Stimulated activated CD8-positive, alpha-beta memory T cell treated with anti-CD3 and anti-CD28 coated beads, Interleukin-7, amount 100 ng/mL, for 48 hours (primary cell): ENCODE measurements at regions not wholly inside any gene's neighbourhood (a gene's known extent, or its start where the extent isn't known, plus 50 kb on each side); places are given as distances from the start of the nearest gene placed in this dataset.

Experiments
- DNase-seq, 2 donors: peaks; one replicate each; pipeline ENCODE4 v3.0.0-alpha.2; 2020; ENCODE audit warnings: low read depth in 1 of 2; ENCODE audit errors: extremely low read depth in 1 of 2

DNA sequence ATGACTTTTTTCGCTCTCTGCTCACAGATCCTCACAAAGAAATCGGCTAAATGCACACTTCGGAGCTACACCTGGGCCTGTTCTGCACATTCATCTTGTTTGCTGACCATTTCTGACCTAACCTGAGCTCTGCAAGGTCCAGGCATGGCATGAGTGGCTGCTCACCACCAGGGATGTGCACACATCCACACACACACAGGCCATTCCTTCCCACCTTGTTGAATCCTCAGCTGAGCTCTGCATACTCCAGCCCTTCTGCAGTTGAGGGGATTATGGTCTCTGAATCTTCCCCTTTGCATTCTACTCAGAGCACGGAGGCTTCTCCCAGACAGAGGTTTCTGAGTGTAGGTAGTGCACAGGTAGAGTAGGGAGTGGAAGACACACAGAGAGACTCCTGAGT lies 411.9 kb upstream of the B3GAT1 start:
- no peak for DNase-seq

GRCh38 chr11:134822897-134823296 lies 410.9 kb upstream of the B3GAT1 start:
- no peak for DNase-seq

DNA sequence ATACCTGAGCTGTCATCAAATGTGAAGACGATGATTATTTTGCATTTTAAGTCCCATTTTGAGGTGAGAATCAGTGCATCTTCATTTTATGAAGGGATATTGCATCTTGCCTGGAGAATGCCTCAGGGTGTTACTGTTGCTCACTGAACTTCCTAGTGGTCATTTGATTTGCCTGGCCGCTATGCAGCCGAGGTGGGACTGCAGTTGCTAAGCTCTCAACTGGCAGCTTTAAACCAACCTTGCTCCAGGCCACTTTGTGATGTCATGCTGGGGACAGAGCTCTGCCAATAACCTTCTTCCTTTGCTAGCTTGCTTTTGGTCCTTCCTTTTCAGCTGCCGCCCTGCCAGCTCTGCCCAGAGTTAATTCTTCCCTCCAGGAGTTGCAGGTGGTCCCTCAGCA lies 409.4 kb upstream of the B3GAT1 start:
- no peak for DNase-seq

DNA sequence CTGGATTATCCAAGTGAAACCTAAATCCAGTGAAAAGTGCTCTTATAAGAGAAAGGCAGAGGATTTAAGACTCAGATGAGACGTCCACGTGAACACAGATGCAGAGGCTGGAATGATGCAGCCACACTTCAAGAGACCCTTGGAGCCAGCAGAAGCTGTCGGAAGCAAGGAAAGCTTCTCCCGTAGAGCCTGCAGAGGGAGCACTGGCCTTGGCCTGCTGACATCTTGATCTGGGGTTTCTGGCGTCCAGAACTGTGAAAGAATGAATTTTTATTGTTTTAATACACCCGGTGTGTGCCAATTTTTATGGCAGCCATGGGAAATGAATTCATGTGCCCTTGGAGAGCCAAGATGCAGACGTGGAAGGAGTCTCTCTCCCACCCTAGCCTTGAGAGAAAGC lies 407.0 kb upstream of the B3GAT1 start:
- DNase-seq = no peak

DNA sequence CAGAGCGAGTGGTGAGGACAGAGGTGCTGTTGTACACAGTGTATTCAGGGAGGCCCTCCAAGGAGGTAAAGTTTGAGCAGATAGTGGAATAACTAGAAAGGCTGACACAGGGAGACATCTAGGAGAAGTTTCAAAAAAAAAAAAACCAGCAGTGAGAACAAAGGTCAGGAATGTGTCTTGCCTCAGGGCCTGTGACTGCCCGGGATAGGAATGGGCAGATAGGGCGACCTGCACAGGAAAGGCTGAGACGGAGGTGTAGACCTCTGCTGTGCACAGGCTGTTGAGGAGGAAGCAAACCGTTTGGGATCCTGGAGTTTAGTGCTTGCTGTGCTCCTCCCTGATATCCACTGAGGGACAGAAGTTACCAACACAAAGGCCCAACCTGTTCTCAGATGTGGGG lies 406.5 kb upstream of the B3GAT1 start:
- no peak for DNase-seq

- DNase-seq = no peak
These were observed 403.4 kb upstream of the B3GAT1 start for GRCh38 chr11:134815404-134815803.

- no peak for DNase-seq
These were observed 396.0 kb upstream of the B3GAT1 start for GRCh38 chr11:134807997-134808396.

- no peak for DNase-seq
These were observed 390.6 kb upstream of the B3GAT1 start for GRCh38 chr11:134802598-134802997.

GRCh38 chr11:134802116-134802515 lies 390.1 kb upstream of the B3GAT1 start:
- no peak for DNase-seq

DNA sequence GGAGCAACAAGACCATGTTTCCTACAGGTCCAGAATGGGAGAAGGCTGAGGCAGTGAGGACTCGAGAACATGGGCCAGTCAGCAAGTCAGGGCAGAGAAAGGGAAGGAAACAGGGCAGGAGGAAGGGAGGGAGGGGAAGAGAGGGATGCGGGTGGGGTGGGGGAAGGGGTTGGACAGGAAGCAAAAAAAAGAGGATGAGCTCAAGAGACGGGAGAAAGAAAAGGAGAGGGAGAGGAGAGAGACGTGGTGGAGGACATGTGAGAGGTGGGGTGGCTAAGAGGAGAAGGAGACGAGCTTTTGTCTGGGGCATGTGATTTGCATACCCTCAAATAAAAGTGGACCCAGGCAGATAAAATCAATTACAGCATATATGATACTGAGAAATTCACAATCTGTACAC lies 389.5 kb upstream of the B3GAT1 start:
- no peak for DNase-seq

DNA sequence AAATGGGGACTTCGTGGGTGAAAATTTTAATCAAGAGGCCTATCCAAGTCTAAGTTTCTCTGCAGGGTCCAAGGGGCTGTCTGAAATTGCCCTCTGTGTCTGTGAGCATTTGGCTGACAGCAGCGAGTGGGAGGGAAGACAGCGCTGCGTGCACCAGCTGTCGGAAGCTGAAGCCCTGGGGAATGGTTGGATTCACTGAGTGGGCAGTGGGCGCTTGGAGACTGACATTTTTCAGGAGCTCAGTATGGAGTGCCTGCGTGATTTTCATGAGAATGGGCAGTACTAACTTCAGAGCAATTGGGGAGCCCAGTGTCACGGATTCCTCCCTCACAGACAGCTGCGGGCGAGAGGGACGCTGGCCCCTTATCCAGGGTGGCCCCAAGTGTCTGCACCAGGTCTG lies 388.8 kb upstream of the B3GAT1 start:
- no peak for DNase-seq

GRCh38 chr11:134800130-134800529 lies 388.1 kb upstream of the B3GAT1 start:
- DNase-seq = no peak

GRCh38 chr11:134799386-134799785 lies 387.3 kb upstream of the B3GAT1 start:
- no peak for DNase-seq

GRCh38 chr11:134797411-134798089 lies 385.5 kb upstream of the B3GAT1 start:
- DNase-seq = no peak

DNA sequence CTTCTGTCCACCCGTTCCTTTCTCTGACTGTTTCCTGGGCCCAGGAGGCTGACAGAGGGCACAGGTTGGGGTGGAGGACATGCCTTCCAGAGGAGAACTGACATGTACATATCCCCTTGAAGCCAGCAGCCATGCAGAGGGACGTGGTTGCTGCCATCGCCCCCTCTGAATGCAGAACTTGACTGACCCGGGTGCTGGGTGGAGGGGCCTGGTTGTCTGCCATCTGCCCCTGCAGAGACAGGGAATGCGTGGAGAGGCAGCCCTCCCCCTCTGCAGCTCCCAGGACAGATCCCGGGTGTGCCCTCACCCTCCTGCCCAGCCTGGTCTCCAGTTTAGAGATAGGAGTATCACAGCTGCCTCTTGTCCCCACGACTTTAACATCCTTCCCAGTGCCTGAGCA lies 383.0 kb upstream of the B3GAT1 start:
- DNase-seq = no peak

GRCh38 chr11:134794192-134794591 lies 382.1 kb upstream of the B3GAT1 start:
- DNase-seq = no peak

DNA sequence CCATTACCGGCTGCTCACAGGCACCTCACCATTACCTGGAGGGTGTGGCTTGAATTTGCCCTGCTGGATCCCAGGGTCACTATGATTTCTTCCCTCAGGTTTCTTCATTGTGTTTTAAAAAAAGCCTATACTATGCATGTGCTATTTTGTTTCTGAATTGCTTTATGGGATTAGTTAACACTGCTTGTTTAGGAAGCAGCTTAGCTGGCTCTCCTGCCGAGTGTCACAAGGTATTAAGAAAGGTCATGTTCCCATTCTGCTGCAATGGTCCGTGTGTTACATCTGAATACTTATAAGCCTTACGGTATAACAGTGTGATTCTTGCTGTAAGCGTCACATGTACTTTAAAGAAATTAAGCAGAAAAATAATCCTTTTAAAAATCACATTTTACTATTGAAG lies 380.6 kb upstream of the B3GAT1 start:
- DNase-seq = no peak

- DNase-seq = no peak
These were observed 380.0 kb upstream of the B3GAT1 start for GRCh38 chr11:134792044-134792443.

DNA sequence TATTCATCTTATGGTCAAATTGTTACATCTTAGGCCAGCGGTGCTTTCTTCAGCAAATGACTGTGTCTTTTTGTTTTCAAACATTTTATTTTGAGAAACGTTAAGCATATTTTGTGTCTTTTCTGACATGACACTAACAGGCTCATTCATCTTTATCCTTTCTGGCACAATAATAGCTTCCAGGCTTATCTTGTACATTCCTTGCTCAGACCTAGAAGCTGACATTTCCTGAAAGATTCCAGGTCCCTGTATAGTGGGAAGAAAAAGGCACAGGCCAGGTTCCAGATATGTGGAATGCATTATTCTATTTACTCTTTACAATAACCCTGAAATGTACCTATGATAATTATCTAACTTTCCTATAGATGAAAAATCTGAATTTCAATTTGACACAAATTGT lies 379.1 kb upstream of the B3GAT1 start:
- no peak for DNase-seq

DNA sequence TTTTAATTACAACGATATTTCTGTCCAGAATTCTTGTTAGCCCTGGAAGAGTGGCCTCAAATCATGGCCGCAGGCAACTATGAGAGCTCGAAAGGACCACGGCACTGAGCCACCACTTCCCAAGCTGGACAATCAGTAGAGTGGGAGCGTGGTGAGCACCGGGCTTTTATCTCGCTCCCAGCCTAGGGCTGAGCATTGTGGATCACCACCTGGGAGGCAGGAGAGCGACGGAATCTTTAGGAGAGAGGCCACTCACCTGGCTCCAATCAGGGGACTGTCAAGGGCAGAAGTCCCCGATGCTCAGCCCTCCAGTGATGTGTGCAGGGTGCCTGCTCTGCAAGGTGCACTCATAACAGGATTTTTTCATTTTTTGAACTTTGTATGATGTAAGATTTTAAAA lies 377.1 kb upstream of the B3GAT1 start:
- DNase-seq = no peak

DNA sequence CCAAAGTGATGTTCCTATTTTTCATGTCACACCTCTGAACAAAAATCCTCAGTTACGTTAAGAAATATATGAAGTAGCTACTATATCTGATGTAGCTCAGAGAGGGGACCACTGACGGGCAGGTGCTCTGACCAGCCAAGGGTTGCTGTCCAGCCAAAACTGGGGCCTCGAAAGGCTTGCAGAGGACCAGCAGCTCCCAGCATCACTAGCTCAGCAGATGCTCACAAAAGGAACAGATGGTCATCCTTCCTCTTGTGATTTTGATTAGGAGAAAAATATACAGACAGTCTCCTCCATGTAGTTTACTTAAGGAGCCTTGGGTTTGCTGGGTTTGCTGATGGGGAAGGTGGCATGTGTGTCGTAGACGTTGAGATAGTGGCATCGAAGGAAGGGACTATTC lies 374.6 kb upstream of the B3GAT1 start:
- no peak for DNase-seq

DNA sequence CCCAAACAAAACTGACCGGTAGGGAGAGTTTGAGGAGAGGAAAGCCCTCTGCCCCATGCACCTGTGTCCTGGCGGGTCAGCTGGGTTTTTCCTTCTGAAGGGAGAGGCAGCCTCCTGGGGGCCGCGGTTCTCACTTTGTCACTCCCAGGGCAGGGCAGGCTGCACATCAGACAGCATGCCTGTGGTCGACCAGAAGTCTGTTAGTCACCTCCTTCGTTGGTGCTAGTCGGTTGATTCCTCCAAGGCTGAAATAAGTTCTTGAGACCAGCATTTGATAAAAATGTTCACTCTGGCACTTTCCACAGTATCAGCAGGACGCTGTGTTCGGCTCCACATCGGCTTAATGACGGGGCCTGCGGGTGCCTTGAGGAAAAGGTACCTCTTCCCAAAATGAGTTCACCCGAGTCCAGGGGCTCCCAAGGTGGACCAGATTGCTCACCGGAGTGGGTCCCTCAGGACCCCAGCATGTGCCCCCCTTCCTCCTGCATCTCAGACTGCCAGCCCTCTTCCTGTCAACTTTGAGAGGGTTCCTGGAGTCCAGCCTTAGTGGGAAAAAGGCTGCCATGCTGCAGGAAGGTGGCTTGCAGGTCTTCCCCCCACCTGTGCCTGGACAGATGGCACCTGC lies 373.7 kb upstream of the B3GAT1 start:
- DNase-seq = no peak

DNA sequence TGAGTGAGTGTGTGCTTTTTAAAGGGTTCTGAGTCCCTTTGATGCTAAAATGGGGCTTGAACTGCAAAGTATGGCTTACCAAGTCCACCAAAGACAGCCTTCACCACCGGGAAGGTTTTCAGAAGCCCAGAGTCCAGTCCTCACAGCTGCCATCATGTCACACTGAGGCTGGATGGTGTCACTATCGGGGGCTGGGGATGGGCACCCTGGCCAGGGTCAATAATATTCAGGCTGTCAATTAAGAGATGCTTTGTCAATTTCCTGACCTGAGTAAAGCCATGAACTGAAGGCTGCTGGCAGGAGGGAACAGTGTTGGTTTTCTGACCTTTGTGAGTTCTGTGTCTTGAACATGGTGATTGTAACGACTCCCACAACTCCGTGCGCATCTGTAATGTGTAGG lies 373.0 kb upstream of the B3GAT1 start:
- no peak for DNase-seq
